Central memory CD8-positive, alpha-beta T cell (primary cell): ENCODE measurements at regions not wholly inside any gene's neighbourhood (a gene's known extent, or its start where the extent isn't known, plus 50 kb on each side); places are given as distances from the start of the nearest gene placed in this dataset.
"Not testable (repeated sequence)": the region's sequence is repeated elsewhere in the genome, so short reads cannot be mapped to it uniquely, and the experiment has no call there.

Experiments used
- ATAC-seq: fragments of 150-1000 bp; cut with Tn5 transposase; replicated peaks from 2 replicates; pipeline ENCODE4 v1.10.0; 2022; ENCODE audit warnings: mild to moderate bottlenecking, moderate FRiP score, moderate number of reproducible peaks; ENCODE audit not compliant: poor library complexity, severe bottlenecking; ENCODE audit errors: extremely low read depth
- DNase-seq, 2 donors: peaks; one replicate each; pipeline ENCODE4 v3.0.0; 2021; ENCODE audit warnings: low spot score in 2 of 2
- H3K27ac Mint-ChIP-seq: one replicate; pipeline ENCODE4 v1.8.0; 2022; ENCODE audit warnings: low read depth, mild to moderate bottlenecking, moderate library complexity, mixed read lengths
- H3K27me3 Mint-ChIP-seq: one replicate; pipeline ENCODE4 v1.8.0; 2022; ENCODE audit warnings: mixed read lengths
- H3K36me3 Mint-ChIP-seq: one replicate; pipeline ENCODE4 v1.8.0; 2022; ENCODE audit warnings: mild to moderate bottlenecking, moderate library complexity, mixed read lengths; ENCODE audit not compliant: insufficient read depth
- H3K4me1 Mint-ChIP-seq: one replicate; pipeline ENCODE4 v1.8.0; 2022; ENCODE audit warnings: mixed read lengths
- H3K4me3 Mint-ChIP-seq: one replicate; pipeline ENCODE4 v1.8.0; 2022; ENCODE audit warnings: mild to moderate bottlenecking, moderate library complexity, mixed read lengths
- H3K9me3 Mint-ChIP-seq: one replicate; pipeline ENCODE4 v1.8.0; 2022; ENCODE audit warnings: mixed read lengths

- Mint-ChIP-seq H3K4me1 (no peaks in the 10 kb centered on the region), H3K9me3 (no peaks in the 10 kb centered on the region), H3K36me3 (no peaks in the 10 kb centered on the region)
Measured at GRCh38 chr15:81729340-81729739, 316.5 kb downstream of the MEX3B start.

DNA sequence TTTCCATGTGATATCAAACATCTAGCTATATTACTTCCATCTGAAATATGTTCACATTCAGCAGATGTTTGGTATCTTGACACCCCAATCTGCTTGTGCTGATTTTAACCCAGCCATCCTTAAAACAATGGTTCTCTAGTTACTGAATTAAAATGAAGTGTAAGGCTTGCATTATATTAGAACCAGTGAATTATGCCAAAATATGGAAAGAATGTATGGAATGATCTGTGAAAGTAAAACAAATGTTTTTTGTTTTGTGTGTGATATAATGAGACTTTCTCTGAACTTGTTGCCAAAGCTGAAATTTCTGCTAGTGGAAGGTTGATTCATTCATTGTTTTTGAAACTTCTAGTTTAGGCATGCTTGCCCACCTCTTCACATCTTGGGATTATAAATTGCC is 317.1 kb downstream of the MEX3B start:
- Mint-ChIP-seq H3K27ac (no peak overlapping the region), H3K36me3 (no peaks in the 10 kb centered on the region), H3K4me3 (no peak overlapping the region), H3K9me3 (no peaks in the 10 kb centered on the region), H3K27me3 (no peaks in the 10 kb centered on the region), H3K4me1 (no peaks in the 10 kb centered on the region)
- ATAC-seq (no peak), DNase-seq (no peak)

More at GRCh38 chr15:81729340-81729739, 316.5 kb downstream of the MEX3B start:
- DNase-seq (no peak), ATAC-seq (no peak)
- Mint-ChIP-seq H3K27me3 (no peaks in the 10 kb centered on the region), H3K4me3 (no peak overlapping the region), H3K27ac (no peak overlapping the region)

GRCh38 chr15:81725590-81725989 is 320.2 kb downstream of the MEX3B start:
- H3K27me3 Mint-ChIP-seq = no peaks in the 10 kb centered on the region
- H3K36me3 Mint-ChIP-seq = no peaks in the 10 kb centered on the region
- no peak for ATAC-seq
- H3K4me3 Mint-ChIP-seq = no peak overlapping the region
- no peak for DNase-seq
- H3K4me1 Mint-ChIP-seq = no peaks in the 10 kb centered on the region
- peaks cover 6% of the 10 kb centered on the region for H3K9me3 Mint-ChIP-seq
- H3K27ac Mint-ChIP-seq = no peak overlapping the region

- H3K9me3 Mint-ChIP-seq = peaks cover 6% of the 10 kb centered on the region
- DNase-seq (no peak), ATAC-seq (no peak)
- no peak overlapping the region for H3K27ac Mint-ChIP-seq
- no peaks in the 10 kb centered on the region for H3K27me3 Mint-ChIP-seq
- no peaks in the 10 kb centered on the region for H3K36me3 Mint-ChIP-seq
- H3K4me3 Mint-ChIP-seq = no peak overlapping the region
- H3K4me1 Mint-ChIP-seq = no peaks in the 10 kb centered on the region
Measured at GRCh38 chr15:81724536-81724935, 321.3 kb downstream of the MEX3B start.

DNA sequence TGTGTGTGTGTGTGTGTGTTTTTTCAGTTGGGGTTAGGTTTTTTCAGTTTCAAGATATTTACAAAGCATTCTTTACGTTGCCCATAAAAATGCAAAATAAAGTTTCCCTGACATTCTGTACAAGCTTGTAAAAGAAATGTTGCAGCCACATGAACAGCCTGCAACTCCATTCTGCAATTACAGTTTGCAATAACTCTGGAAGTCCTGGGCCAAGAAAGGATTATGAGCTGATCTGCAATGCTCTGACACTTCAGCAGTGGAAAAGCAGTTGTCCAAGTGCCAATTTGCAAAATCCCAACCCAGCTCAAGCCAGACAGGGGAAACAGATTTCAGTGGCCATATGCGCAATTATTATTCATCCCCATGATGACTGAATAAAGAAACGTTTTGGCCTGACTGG is 322.1 kb downstream of the MEX3B start:
- ATAC-seq (no peak), DNase-seq (no peak)
- Mint-ChIP-seq H3K4me3 (no peak overlapping the region), H3K4me1 (no peaks in the 10 kb centered on the region), H3K27ac (no peak overlapping the region), H3K9me3 (peaks cover 6% of the 10 kb centered on the region), H3K27me3 (peaks cover 4% of the 10 kb centered on the region), H3K36me3 (no peaks in the 10 kb centered on the region)

- Mint-ChIP-seq H3K4me1 (no peaks in the 10 kb centered on the region), H3K36me3 (no peaks in the 10 kb centered on the region), H3K4me3 (no peak overlapping the region), H3K9me3 (peaks cover 6% of the 10 kb centered on the region), H3K27me3 (peaks cover 9% of the 10 kb centered on the region), H3K27ac (no peak overlapping the region)
- no peak for DNase-seq
- ATAC-seq = no peak
Measured at GRCh38 chr15:81723113-81723651, 322.6 kb downstream of the MEX3B start.

DNA sequence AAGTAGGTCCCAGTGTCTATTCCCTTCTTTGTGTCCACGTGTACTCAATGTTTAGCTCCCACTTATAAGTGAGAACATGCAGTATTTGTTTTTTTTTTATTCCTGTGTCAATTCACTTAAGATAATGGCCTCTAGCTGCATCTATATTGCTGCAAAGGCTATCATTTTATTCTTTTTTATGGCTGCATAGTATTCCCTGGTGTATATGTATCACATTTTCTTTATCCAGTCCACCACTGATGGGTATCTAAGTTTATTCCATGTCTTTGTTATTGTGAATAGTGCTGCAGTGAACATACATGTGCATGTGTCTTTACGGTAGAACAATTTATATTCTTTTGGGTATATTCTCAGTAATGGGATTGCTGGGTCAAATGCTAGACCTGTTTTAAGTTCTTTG is 329.4 kb downstream of the MEX3B start:
- peaks cover 14% of the 10 kb centered on the region for H3K27me3 Mint-ChIP-seq
- H3K9me3 Mint-ChIP-seq = peaks cover 13% of the 10 kb centered on the region
- H3K4me1 Mint-ChIP-seq, H3K36me3 Mint-ChIP-seq, DNase-seq, H3K27ac Mint-ChIP-seq, H3K4me3 Mint-ChIP-seq, ATAC-seq: not testable (repeated sequence)

DNA sequence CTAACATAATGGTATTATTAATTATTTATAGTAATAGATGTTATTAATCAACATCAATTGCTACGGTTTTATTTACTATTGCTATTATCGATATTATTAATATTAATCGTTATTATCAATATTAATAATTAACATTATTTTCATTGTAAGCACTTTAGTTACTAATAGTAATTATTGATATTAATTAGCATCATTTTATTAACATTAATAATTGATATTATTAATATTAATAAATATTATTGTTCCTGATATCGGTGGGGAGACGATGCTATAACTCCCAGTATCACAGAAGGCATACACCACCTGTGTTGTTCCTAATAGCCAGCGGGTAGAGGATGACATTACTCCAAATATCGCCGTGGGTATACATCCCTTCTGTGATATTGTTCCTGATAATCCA is 335.5 kb downstream of the MEX3B start:
- ATAC-seq (no peak), DNase-seq (no peak)
- no peak overlapping the region for H3K4me3 Mint-ChIP-seq
- H3K27ac Mint-ChIP-seq = no peak overlapping the region
- no peaks in the 10 kb centered on the region for H3K4me1 Mint-ChIP-seq
- no peaks in the 10 kb centered on the region for H3K27me3 Mint-ChIP-seq
- no peaks in the 10 kb centered on the region for H3K9me3 Mint-ChIP-seq
- H3K36me3 Mint-ChIP-seq = no peaks in the 10 kb centered on the region

GRCh38 chr15:81706816-81707346 is 332.9 kb upstream of the TMC3 start:
- H3K4me1 Mint-ChIP-seq = not testable (repeated sequence)

DNA sequence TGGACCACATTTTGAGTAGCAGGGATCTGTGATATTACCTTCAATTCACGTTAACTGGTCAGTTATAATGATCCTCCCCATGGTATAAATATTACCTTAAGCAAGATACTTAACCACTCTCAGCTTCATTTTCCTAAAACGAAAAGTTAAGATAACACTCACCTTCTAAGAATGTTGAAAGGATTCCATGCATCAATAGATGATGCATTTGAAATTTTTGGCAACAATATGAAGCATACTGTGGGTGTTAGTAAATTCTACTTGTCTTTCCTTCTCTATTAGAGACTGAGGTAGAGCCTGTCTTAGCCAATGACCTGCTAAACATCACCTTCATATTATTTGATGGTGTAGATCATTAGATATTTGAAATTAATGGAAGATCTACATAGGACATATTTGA is 331.7 kb upstream of the TMC3 start:
- H3K27ac Mint-ChIP-seq, H3K9me3 Mint-ChIP-seq, DNase-seq, H3K4me1 Mint-ChIP-seq, ATAC-seq, H3K27me3 Mint-ChIP-seq, H3K4me3 Mint-ChIP-seq, H3K36me3 Mint-ChIP-seq: not testable (repeated sequence)

More at GRCh38 chr15:81706816-81707346, 332.9 kb upstream of the TMC3 start:
- not testable (repeated sequence) for H3K27me3 Mint-ChIP-seq, H3K9me3 Mint-ChIP-seq, H3K4me3 Mint-ChIP-seq, H3K36me3 Mint-ChIP-seq, DNase-seq, ATAC-seq, H3K27ac Mint-ChIP-seq

DNA sequence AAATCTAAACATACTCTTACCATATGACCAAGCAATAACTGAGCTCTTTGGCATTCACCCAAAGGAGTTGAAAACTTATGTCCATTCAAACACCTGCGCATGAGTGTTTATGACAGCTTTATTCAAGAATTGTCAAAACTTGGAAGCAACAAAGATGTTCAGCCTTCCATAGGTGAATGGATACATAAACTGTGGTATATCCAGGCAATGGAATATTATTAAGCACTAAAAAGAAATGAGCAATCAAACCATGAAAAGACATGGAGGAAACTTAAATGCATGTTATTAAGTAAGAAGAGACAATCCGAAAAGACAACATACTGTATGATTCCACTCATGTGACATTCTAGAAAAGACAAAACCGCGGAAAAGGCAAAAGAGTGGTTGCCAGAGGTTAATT is 312.0 kb upstream of the TMC3 start:
- Mint-ChIP-seq H3K27me3 (no peaks in the 10 kb centered on the region), H3K36me3 (no peaks in the 10 kb centered on the region), H3K4me3 (no peak overlapping the region), H3K4me1 (no peaks in the 10 kb centered on the region), H3K9me3 (no peaks in the 10 kb centered on the region), H3K27ac (no peak overlapping the region)
- ATAC-seq (no peak), DNase-seq (no peak)

- peaks cover 2% of the 10 kb centered on the region for H3K9me3 Mint-ChIP-seq
- H3K4me1 Mint-ChIP-seq = no peaks in the 10 kb centered on the region
- no peak for DNase-seq
- no peak overlapping the region for H3K4me3 Mint-ChIP-seq
- no peak overlapping the region for H3K27ac Mint-ChIP-seq
- no peaks in the 10 kb centered on the region for H3K36me3 Mint-ChIP-seq
- no peaks in the 10 kb centered on the region for H3K27me3 Mint-ChIP-seq
- ATAC-seq = no peak
Measured at GRCh38 chr15:81685237-81685636, 311.2 kb upstream of the TMC3 start.

GRCh38 chr15:81680829-81681228 is 306.8 kb upstream of the TMC3 start:
- H3K4me1 Mint-ChIP-seq = no peaks in the 10 kb centered on the region
- DNase-seq (no peak), ATAC-seq (no peak)
- peaks cover 6% of the 10 kb centered on the region for H3K9me3 Mint-ChIP-seq
- no peaks in the 10 kb centered on the region for H3K36me3 Mint-ChIP-seq
- no peak overlapping the region for H3K27ac Mint-ChIP-seq
- no peak overlapping the region for H3K4me3 Mint-ChIP-seq
- no peaks in the 10 kb centered on the region for H3K27me3 Mint-ChIP-seq
